NCI-H2107 treated with DMSO at 0.1 percent for 48 hours (cell line): ENCODE measurements at regions not wholly inside any gene's neighbourhood (a gene's known extent, or its start where the extent isn't known, plus 50 kb on each side); places are given as distances from the start of the nearest gene placed in this dataset.

Experiments used
- DNase-seq: peaks from one replicate; lab custom pipeline; 2025; ENCODE audit not compliant: unreplicated experiment; lab: John Stamatoyannopoulos, UW

DNA sequence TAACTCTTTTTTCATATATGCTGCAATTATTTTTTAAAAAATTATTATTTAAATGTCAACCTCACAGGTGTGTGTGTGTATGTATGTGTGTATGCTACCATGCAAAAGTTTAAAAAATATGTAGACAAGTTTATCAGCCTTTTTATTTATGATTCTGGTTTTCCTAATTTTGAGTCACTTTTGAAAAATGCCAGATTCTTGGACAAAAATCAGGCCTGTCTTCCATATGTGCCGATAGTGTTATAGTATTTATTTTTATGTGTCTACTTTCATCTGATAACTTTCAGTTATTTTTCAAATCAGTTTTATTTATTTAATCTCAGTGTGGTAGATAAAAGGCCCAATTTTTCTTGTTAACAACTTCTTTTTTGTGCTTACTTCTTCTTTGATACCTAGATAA lies 176.2 kb downstream of the RDH14 start:
- DNase-seq: no peak

DNA sequence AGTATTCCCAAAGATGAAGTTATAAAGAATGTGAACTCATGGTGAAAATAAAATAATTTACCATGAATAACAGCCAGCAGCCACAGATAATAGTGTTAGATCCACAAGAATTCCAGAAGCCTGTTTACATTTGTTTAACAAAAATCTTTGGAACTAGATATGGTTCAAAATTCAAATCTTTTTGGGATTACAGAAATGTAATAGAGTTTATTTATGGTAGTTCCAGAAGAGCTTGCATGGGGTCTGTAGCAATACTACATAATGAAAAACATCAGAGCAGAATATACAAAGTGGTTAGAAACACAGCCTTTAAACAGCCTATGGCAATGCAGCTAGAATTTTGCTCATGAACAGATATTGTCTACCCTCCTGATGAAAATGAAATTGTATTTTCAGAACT lies 179.1 kb downstream of the RDH14 start:
- no peak for DNase-seq

DNA sequence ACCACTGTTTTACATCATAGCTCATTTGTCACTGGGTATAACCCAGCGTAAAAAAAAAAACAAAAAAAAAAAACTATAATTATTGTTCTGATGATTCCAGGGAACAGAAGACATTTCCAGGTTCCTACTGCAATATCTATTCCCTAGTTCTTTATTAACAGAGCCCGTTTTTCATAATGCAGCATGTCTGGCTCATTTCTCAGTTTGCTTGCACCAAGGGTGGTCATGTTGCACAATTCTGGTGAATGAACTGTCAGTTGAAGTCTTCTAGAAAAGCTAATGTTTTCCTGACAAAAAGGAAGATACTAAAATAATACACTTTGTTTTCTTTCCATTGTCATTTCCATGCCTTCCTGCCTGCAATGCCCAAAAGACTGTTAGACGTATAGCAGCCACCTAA lies 180.1 kb downstream of the RDH14 start:
- no peak for DNase-seq

GRCh38 chr2:18379870-18380269 lies 180.6 kb downstream of the RDH14 start:
- no peak for DNase-seq

- peak; percentile 30 for DNase-seq
Measured at GRCh38 chr2:18378020-18378653, 182.3 kb downstream of the RDH14 start.

DNA sequence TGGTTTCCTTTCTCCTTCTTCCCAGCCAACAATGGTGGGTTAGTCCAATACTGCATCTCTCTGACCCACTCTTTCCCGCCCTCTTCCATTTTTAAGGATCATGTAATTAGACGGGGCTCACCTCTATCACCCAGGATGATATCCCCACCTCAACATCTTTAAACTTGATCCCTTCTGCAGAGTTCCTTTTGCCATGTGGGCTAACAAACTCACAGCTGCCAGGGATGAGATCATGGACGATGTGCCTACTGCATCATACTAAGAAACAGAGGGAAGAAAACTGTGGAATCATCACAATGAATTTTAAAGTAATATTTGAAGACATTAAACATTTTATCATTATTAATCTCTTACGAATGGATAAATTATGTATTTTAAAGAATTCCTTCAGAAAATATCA lies 183.5 kb downstream of the RDH14 start:
- DNase-seq: no peak

- no peak for DNase-seq
Measured at GRCh38 chr2:18373664-18374063, 186.8 kb downstream of the RDH14 start.

- no peak for DNase-seq
Measured at GRCh38 chr2:18373081-18373480, 187.4 kb downstream of the RDH14 start.

GRCh38 chr2:18372641-18373040 lies 187.8 kb downstream of the RDH14 start:
- DNase-seq: no peak

DNA sequence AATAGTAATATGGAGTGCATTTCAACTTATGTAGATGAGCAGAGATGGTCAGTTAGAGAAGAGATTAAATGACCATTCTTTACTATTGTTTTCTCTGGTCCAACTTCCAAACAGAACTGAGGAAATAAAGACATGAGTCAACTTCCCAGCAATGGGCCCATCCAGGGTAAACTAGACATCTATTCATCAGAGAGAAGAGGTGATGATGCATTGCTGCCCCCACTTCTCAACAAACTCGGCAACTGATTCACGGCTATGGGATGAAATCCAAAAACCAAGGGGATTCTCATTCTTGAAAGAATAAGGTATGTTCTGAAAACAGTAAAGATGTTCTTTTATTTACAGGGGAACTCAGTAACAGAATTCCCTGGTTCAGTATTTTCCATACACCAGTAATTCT lies 190.7 kb downstream of the RDH14 start:
- DNase-seq: no peak

DNA sequence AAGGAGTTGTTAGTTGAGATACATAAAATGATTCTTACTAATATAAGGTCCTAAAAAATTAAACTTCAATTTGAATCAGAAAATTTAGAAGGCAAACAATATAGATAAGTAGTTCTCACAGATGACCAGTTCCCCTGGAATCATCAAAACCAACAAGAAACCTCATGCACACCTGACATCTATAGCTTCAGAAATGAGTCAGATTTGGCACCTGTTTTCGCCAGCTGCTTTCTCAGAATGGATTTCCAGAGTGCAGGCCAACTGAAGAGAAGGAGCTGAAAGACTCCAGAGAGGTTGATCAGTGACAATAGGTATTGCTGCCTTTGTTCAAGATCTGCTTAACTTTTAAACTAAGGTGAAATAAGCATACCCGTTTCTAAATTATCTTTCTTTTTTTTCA lies 192.4 kb downstream of the RDH14 start:
- no peak for DNase-seq

DNA sequence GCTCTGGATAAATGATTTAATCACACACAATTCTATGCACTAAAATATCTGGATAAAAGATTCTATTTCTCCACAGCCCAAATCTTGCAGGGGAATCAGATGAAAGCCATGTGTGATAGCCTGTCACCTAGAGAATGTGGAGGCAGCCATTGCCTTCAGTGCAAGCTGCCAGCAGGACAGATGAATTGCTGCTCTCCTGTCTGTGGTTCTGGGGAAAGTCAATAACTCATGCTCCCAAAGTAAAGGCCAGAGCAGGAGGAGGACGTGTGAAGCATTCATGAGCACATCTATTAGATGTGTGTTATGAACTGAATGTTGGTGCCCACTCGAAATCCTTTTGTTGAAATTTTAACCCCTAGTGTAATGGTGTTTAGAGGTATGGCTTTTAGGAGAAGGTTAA lies 195.1 kb downstream of the RDH14 start:
- no peak for DNase-seq

- DNase-seq: no peak
Measured at GRCh38 chr2:18363348-18363747, 197.1 kb downstream of the RDH14 start.

DNA sequence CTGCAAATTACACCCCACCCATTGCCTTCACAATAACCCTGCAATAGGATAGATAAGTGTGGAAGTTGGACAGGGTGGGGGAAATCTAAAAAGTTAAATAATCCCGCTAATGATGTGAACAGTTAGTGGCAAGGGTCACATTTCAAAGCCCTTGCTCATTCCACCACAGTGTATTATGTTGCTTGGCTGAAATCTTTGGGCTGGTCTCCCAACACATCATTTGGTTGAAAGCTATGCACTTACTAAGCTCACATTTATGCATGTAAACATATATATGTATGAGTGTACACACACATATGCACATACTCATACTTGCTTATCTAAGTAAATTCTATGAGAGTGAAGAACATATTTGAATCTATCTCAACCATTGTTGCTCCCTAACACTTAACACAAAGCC lies 197.8 kb downstream of the RDH14 start:
- no peak for DNase-seq

DNA sequence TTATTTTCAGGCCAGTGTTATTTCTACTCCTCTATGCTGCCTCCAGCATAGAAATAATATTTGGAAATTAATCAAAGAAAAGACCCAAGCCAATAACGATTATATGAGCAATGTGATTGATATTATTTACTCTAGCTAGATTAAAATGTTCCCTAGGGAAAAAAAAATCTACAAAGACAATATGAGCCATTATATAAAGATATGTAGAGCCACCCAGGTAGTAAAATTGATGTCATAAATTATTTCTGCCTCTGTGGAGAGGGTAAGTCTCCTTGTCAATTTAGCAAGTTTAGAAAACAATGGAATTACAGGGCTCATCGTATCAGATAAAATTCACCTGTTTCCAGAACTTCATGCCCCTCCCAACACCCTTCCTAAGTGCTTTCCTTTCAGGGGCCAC lies 202.9 kb downstream of the RDH14 start:
- DNase-seq: no peak

DNA sequence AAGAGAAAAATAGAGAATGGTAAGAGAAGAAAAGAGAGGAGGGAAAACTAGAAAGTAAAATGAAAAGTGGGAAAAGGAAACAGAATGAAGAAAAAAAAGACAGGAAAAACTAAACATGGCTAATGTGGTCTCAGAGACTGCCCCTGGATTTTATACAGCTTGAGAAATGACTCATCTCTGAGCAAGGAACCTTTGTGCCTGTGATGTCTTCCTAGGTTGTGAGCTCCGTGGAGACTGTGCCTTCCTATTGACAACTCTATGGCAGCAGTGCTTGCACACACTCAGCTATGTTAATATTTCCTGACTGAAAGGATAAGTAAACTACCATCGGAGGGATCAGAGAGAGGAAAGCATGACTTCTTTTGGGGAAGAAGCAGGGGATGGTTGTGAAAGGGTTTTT lies 203.8 kb downstream of the RDH14 start:
- no peak for DNase-seq

- no peak for DNase-seq
Measured at GRCh38 chr2:18349421-18349820, 211.0 kb downstream of the RDH14 start.

DNA sequence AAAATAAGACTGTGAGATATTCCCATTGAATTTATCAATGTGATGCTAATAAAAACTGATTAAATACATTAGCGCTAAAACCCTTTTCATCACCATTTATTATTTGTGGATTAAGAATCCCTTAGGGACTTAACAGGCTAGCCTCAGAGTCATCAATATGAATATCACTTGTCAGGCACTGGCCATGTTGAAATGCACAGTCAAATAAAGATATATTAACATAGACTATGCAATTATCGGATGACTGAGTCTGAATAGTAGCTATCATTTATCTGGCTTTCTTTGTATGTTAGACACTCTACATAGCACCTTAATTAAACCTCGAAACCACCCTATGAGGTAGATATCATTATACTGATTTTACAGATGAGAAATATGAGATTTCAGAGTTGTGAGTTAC lies 213.6 kb downstream of the RDH14 start:
- DNase-seq: no peak

GRCh38 chr2:18346344-18346743 lies 214.1 kb downstream of the RDH14 start:
- DNase-seq: no peak

DNA sequence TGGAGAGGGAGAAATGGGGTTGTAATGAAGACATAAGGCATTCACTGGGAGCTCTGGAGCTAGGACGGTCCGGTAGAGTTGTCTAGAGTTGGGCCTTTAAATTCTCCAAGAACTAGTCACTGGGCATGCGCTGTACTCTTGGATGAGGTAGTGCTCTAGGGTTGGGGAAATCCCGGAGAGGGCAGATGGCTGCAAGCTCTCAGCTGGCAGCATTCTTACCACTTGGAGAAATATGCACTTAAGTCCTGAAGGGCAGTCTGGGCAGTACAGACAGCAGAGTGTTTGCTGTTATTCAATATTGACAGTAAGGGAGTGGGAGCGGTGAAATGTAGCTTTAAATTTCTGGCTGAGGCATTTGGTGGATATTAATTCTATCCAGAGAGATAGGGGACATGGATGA lies 214.6 kb downstream of the RDH14 start:
- DNase-seq: no peak

DNA sequence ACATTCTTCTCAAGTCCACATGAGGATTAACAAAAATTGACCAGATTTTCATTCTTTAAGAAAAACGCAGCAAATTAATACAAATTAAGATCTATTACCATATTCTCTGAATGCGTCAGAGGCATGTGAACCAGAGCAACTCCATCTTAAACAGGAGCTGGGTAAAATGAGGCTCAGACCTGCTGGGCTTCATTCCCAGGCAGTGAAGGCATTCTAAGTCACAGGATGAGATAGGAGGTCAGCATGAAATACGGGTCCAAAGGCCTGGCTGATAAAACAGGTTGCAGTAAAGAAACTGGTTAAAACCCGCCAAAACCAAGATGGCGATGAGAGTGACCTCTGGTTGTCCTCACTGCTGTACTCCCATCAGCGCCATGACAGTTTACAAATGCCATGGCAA lies 217.6 kb downstream of the RDH14 start:
- no peak for DNase-seq

- no peak for DNase-seq
Measured at GRCh38 chr2:18339326-18339725, 221.1 kb downstream of the RDH14 start.

DNA sequence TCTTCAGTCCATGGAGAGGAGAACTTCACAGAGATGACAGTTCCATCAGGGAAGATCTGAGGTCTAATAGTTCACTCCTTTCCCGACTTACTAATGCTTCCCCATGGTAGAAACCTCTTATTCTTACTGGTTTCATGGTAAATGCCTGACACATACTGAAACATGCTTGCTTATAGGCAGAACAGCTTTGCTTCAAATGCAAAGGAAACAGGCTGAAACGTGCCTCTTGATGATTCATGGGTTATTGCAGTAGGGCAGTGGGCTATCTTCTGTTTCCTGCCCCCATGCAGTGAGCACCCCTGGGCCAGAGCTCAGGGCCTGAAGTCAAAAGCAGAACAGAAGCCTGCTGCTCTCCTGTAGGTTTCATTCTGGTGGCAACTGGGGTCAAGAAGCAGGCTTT lies 223.5 kb downstream of the RDH14 start:
- DNase-seq: no peak

- no peak for DNase-seq
Measured at GRCh38 chr2:18332477-18332876, 228.0 kb downstream of the RDH14 start.
